Daoy (cell line): ENCODE measurements at regions not wholly inside any gene's neighbourhood (a gene's known extent, or its start where the extent isn't known, plus 50 kb on each side); places are given as distances from the start of the nearest gene placed in this dataset.
"Not testable (repeated sequence)": the region's sequence is repeated elsewhere in the genome, so short reads cannot be mapped to it uniquely, and the experiment has no call there.

Experiments
- DNase-seq: peaks from one replicate; pipeline ENCODE4 v3.0.0-alpha.2; 2015; ENCODE audit warnings: low read depth

- DNase-seq = no peak
Observed at GRCh38 chr2:172287605-172288315, 139.6 kb upstream of the ITGA6 start.

DNA sequence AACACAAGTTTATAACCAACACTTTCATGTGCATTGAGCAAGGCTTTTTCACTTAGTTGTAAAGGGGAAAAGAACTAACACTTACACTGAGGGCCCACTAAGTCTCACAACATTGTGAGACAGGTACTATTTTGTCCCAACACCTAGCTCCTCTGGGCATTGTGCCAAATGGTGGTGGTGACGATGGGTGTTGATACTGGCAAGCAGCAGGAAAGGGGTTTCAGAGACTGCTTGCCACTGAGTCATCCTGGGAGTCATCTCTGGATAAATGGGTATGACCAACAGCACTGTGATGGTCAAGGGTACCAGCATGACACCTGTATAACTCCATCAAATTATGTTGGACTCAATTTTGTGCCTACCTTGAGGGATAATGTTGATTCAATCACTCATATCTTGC lies 138.8 kb upstream of the ITGA6 start:
- DNase-seq = peak; percentile 70

GRCh38 chr2:172293952-172294351 lies 133.4 kb upstream of the ITGA6 start:
- DNase-seq = no peak

DNA sequence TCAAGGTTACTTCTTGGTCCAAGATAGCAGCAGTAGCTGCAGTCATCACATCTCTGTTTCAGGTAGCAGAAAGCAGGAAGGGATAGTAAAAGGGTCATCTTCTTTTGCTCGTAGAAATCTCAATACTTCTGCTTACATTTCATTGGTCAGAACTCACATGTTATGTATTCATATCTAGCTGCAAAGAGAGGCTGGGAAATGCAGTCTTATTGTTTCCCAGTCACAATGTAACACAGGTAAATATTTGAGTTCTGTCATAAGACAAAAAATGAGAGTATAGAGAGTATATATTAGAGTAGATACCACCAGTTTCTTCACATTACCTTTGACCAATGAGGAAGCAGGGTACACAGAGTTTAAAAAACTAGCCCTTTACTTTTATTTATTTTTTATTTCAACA lies 132.4 kb upstream of the ITGA6 start:
- DNase-seq = no peak

DNA sequence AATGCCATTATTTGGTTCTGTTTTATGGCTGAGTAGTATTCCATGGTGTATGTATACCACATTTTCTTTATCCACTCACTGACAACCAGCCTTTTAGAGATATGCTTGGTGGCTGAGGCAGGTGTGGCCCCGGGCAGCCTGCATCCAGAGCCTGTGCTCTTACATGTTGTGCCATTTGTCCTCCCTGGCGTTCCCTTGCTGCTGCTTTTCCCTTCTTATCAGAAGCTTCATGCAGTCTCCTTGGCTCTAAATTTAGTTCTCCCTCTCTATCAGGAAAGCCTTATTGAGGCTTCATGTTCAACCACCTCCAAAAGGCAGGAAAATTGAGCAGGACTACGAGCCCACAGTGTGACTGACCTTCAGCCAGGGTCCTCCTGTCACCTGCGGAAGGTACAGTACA lies 131.7 kb upstream of the ITGA6 start:
- no peak for DNase-seq

- no peak for DNase-seq
Observed at GRCh38 chr2:172296267-172297046, 130.9 kb upstream of the ITGA6 start.

DNA sequence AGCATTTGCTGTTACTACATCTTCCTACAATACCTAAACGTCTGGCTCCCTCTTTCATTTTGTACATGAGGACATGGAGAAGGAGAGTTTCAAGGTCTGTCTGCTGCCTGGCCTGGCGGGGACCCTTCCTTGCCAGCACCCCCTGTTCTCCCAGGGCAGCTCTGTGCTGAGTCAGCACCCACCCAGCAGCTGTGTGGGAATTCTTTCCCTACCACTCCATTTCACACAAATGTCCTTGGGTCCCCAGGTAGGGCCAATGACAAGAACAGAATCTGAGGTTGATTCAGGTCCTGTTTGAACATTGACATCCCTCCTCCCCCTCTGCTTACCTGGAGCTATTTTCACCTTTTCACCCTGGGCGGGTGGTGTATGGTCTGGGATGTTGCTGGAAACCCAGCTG lies 129.9 kb upstream of the ITGA6 start:
- no peak for DNase-seq

DNA sequence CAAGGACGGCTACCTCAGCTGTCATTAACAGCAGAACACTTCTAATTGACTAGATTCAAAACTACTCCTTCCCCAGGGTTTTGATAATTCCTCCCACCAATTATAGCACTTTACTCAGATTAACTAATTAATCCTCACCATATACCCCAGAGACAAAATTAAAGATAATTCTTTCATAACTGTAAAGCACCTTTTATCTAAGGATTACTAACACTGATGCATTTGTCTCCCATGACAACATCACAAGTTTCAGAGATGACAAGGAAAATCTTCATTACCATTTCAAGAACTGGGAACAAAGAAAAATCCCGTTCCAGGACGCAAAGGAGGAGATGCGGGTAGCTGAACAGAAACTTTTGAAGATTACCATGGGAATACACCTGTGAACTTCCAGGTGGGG lies 129.4 kb upstream of the ITGA6 start:
- DNase-seq = no peak

- DNase-seq = peak; percentile 45
Observed at GRCh38 chr2:172299741-172300140, 127.6 kb upstream of the ITGA6 start.

GRCh38 chr2:172300851-172301250 lies 126.5 kb upstream of the ITGA6 start:
- DNase-seq = no peak

DNA sequence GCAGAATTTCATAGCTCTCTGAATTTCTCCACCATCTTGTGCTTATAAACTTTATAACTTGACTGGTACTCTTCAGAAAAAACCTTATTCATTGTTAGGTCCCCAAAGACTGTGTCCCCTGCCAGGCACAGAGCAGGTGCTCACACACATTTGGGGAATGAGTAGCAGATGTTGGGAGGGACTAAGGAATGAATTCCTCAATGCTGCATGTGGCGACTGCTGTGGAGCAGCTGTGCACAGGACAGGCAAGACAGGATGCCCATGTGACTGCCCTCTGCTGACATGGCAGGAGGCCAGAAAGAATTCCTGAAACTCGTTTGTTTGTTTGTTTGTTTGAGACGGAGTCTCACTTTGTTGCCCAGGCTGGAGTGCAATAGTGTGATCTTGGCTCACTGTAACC lies 122.3 kb upstream of the ITGA6 start:
- no peak for DNase-seq

GRCh38 chr2:172307800-172308199 lies 119.6 kb upstream of the ITGA6 start:
- no peak for DNase-seq

DNA sequence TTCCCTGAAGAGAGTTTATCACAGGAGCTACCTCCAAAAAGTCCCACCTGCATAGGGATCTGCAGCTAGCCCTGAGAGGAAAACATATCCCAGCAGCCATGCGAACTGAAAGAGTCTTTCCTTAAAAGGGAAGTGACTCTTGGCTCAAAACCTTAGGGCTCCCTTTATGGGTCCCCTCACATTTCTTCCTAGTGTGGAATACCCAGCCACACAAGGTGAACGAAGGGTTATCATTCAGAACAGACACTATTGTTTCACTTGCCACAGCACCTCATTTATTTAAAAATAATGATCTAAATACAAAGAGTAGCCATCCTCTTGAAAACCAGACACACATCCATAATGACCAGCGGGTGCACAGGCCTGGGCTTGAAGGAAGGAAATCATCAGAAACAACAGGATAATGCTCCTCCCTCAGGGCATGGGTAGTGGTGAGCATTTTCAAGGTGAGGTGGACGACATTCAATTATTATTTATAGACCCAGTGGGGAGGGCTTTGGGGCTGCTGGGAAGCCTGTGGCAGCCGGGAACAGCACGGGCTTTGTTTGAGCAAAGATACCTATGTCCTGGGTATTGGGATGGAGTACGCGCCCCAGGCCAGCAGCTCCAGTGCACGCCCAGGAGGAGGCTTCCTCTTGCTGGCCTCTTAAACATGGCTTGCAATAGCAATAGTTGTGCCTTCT lies 119.0 kb upstream of the ITGA6 start:
- no peak for DNase-seq

- DNase-seq = no peak
Observed at GRCh38 chr2:172311921-172312345, 115.5 kb upstream of the ITGA6 start.

DNA sequence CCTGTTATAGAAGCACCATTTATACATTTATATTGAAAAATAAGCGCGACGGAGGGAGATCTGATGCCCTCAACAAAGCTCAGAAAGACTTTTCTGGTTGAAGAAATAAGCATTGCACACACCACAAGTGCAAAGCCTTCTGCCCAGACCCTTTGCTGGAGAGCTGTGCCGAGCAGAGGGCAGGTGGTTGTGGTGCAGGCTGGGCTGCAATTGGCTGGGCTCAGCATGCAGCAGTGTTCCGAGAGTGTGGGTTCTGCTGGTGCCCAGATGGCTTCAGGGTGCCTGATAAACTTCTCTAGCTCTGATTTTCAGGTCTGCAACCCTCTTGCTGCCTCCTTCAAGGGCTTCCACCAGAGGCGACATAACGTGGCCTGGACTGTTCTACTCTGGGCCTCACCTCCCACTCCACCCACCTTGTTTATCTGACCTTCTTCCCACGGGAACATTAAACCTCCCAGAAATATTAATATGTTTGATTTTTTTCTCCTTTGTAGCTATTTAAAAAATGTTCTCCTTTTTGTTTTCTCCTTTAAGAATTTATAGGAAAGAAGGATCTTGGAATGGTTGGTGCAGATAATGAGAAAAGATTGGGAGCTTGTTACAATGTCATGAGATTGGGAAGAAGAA lies 113.6 kb upstream of the ITGA6 start:
- DNase-seq = no peak

GRCh38 chr2:172315070-172315469 lies 112.3 kb upstream of the ITGA6 start:
- DNase-seq = not testable (repeated sequence)

GRCh38 chr2:172322049-172322448 lies 105.3 kb upstream of the ITGA6 start:
- no peak for DNase-seq

DNA sequence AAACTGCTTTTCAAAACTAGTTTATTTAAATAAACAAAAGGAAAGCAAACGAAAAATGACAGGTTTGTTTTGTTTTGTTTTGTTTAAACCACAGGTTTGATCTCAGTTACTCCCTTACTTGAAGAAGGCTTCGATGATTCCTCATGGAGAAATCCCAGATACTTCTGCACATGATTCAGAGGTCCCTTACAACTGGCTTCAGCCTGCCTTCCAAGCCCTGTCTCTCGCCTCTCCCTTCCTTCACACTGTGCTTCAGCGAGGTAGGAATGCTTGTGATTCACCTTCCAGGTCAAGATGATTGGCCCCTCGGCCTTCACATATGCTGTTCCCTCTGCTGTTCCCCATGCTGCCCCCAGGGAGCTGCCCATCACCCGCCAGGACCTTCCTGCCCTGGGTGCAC lies 104.1 kb upstream of the ITGA6 start:
- DNase-seq = no peak

DNA sequence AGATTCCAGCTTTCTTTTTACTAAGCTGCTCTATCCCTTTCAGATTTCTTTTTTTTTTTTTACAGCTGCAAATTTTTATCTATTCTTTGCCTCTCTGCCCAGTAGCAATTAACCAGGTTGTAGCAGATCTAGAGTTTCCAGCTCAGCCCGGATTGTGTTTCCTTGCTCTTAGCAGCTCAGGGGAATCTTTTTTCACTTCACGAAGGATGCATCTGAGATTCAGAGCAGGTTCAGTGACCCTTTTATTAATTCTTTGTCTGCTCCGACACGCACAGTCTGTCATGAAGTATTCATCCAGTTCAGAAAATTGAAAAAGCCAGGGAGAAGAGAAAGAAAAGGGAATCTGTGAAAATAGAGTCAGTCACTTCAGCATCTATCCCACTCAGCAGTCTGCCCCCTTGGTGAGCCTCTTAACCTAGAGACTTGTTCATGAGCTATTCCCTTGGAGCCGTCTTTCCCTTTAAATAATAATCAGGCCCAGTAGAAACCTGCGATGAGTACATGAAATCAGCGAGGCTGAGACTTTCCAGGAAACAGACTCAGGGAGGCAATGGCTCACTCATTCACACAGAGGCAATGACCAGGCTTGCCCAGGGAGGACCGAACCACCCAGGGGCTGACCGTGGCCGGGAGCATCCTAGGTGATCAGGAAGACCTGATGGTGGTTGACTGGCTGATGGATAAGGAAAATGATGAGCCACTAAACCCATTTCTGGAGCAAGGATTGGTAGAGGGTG lies 103.4 kb upstream of the ITGA6 start:
- no peak for DNase-seq

DNA sequence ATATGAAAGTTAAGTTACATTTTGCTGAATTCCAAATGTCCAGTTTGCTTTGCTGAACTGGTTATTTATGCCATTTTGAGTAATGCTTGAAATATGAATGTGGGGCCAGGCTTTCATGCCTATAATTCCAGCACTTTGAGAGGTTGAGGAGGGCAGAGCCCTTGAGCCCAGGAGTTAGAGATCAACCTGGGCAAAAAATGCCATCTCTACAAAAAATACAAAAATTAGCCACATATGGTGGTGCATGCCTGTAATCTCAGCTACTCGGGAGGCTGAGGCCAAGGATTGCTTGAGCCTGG lies 101.2 kb upstream of the ITGA6 start:
- DNase-seq = no peak

DNA sequence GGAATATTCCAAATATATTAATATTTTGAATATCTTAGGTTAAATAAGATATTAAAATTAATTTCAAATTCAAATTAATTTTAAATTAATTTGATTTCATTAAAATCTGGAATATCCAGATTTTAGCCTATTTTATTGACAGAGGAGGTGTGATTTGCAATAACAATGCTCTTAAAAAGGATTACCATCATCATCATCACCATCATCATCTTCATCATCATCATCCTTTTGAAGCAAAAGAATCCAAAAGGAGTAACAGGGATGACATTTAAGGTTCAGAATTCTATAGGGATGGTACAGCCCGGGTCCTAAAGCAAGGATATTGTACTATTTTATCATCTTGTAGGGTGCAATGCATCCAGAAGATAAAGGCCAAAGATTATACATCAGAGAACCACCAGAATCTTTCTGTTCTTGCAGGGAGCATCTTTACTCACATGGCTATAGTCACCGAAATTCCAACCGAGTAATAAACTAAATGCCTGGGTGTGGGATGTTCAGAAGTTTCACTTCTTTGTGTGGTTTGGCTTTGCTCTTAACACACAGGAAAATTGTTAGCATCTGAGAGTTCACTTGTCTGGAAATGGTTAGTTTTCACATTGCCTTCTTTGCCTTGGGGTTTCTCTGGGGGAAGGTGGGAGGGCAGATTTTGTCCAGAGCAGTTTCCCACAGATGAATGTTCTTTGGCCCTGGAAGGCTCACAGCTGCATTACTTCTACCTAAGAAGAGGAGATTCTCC lies 99.1 kb upstream of the ITGA6 start:
- no peak for DNase-seq
